HL-60 (cell line): ENCODE measurements at regions not wholly inside any gene's neighbourhood (a gene's known extent, or its start where the extent isn't known, plus 50 kb on each side); places are given as distances from the start of the nearest gene placed in this dataset.
"Not testable (repeated sequence)": the region's sequence is repeated elsewhere in the genome, so short reads cannot be mapped to it uniquely, and the experiment has no call there.

Experiments used
- DNase-seq, 2 experiments: peaks; one replicate each; pipeline ENCODE4 v3.0.0-alpha.2; 2010 to 2020; ENCODE audit warnings: low read depth in 1 of 2, low spot score in 1 of 2
- H3K27ac ChIP-seq: fragments of 250-450 bp; sonication (Bioruptor Pico); replicated peaks from 2 replicates; pipeline ENCODE4 v1.5.1; 2020; ENCODE audit warnings: mild to moderate bottlenecking, moderate library complexity
- H3K27me3 ChIP-seq: fragments of 250-450 bp; sonication (Bioruptor Pico); 2 replicates; pipeline ENCODE4 v1.5.1; 2021; ENCODE audit warnings: mild to moderate bottlenecking, moderate library complexity; ENCODE audit not compliant: insufficient read depth, poor library complexity, severe bottlenecking
- H3K4me3 ChIP-seq: replicated peaks from 2 replicates; pipeline ENCODE4 v1.5.1; 2011; ENCODE audit warnings: mild to moderate bottlenecking, control low read depth, low read length; ENCODE audit not compliant: insufficient read depth
- CTCF ChIP-seq: IDR thresholded peaks from one replicate; pipeline ENCODE4 v1.5.1; 2011; ENCODE audit warnings: low read length, control low read depth, inconsistent platforms; ENCODE audit not compliant: insufficient read depth
- GABPA ChIP-seq: IDR thresholded peaks from 2 replicates; pipeline ENCODE4 v1.6.1; 2012; ENCODE audit warnings: low read depth
- POLR2AphosphoS5 ChIP-seq: IDR thresholded peaks from 2 replicates; pipeline ENCODE4 v1.6.1; 2012; ENCODE audit warnings: low read depth
- REST ChIP-seq: IDR thresholded peaks from 2 replicates; pipeline ENCODE4 v1.6.1; 2012; ENCODE audit warnings: low read depth; ENCODE audit not compliant: insufficient replicate concordance
- SPI1 ChIP-seq: IDR thresholded peaks from 2 replicates; pipeline ENCODE4 v1.6.1; 2012; ENCODE audit warnings: low read depth, mild to moderate bottlenecking, borderline replicate concordance

- TF ChIP-seq CTCF (no peak), GABPA (no peak), POLR2AphosphoS5 (no peak), REST (no peak), SPI1 (no peak)
- H3K27ac ChIP-seq = no peak overlapping the region
- no peak overlapping the region for H3K4me3 ChIP-seq
- no peak for DNase-seq
- H3K27me3 ChIP-seq = no peaks in the 10 kb centered on the region
These were observed 59.5 kb upstream of the PCSK1 start for GRCh38 chr5:96492459-96493047.

GRCh38 chr5:96493219-96493790, 60.3 kb upstream of the PCSK1 start:
- no peak for TF ChIP-seq SPI1
- TF ChIP-seq REST = no peak
- TF ChIP-seq GABPA = no peak
- no peak for TF ChIP-seq POLR2AphosphoS5
- TF ChIP-seq CTCF = no peak
- Histone ChIP-seq H3K27ac (no peak overlapping the region), H3K4me3 (no peak overlapping the region), H3K27me3 (no peaks in the 10 kb centered on the region)
- no peak for DNase-seq

GRCh38 chr5:96495412-96495811, 62.4 kb upstream of the PCSK1 start:
- H3K27ac ChIP-seq, DNase-seq: not testable (repeated sequence)

GRCh38 chr5:96497027-96497426, 64.0 kb upstream of the PCSK1 start:
- not testable (repeated sequence) for DNase-seq, H3K27me3 ChIP-seq

More at GRCh38 chr5:96495412-96495811, 62.4 kb upstream of the PCSK1 start:
- not testable (repeated sequence) for H3K4me3 ChIP-seq, H3K27me3 ChIP-seq

GRCh38 chr5:96499753-96500345, 66.8 kb upstream of the PCSK1 start:
- TF ChIP-seq SPI1 (no peak), GABPA (no peak), CTCF (no peak), REST (no peak), POLR2AphosphoS5 (no peak)
- DNase-seq = no peak
- no peaks in the 10 kb centered on the region for H3K27me3 ChIP-seq
- no peak overlapping the region for H3K27ac ChIP-seq
- H3K4me3 ChIP-seq = no peak overlapping the region

More at GRCh38 chr5:96497027-96497426, 64.0 kb upstream of the PCSK1 start:
- not testable (repeated sequence) for H3K27ac ChIP-seq, H3K4me3 ChIP-seq
